GM12878 (cell line): ENCODE measurements at regions not wholly inside any gene's neighbourhood (a gene's known extent, or its start where the extent isn't known, plus 50 kb on each side); places are given as distances from the start of the nearest gene placed in this dataset.

Source experiments
- ATAC-seq: fragments of 200-7000 bp; cut with Tn5 transposase; 3 replicates; pipeline ENCODE4 v1.9.1; 2020; ENCODE audit warnings: mild to moderate bottlenecking, moderate library complexity
- BruUV-seq: library from RNA; stranded (reverse); fragments of 400-500 nt; replicated peaks from 2 replicates; lab custom pipeline; 2021; lab: Mats Ljungman, UMichigan
- CTCF ChIA-PET: fragments of 300-600 bp; sonication (Branson Sonifier 250); formaldehyde crosslinking; extraction: SDS; loops from one replicate; lab custom pipeline; 2021; ENCODE audit warnings: inconsistent platforms; lab: Yijun Ruan, JAX
- POLR2A ChIA-PET: fragments of 350-600 bp; formaldehyde crosslinking; extraction: SDS; loops from one replicate; lab custom pipeline; 2021; ENCODE audit warnings: inconsistent platforms; lab: Charles Lee
- RAD21 ChIA-PET: fragments of 300-600 bp; sonication (Branson Sonifier 250); formaldehyde crosslinking; loops from one replicate; lab custom pipeline; 2023; ENCODE audit warnings: antibody characterized with exemption; ENCODE audit not compliant: unreplicated experiment; lab: Charles Lee
- SMC1A ChIA-PET: fragments of 300-600 bp; sonication (Branson Sonifier 250); formaldehyde crosslinking; loops from one replicate; lab custom pipeline; 2023; ENCODE audit not compliant: unreplicated experiment, uncharacterized antibody; lab: Charles Lee
- DNase-seq: peaks from one replicate; pipeline ENCODE4 v3.0.0-alpha.2; 2011; ENCODE audit warnings: low read depth, low spot score
- FAIRE-seq: peaks from 3 replicates; lab custom pipeline; 2011; peaks lifted over from hg19 to GRCh38; lab: Jason Lieb, UNC
- H2AFZ ChIP-seq: 2 replicates; pipeline ENCODE4 v1.6.0; 2011; ENCODE audit warnings: low read depth, low read length, control low read depth; ENCODE audit not compliant: control insufficient read depth
- H3K27ac ChIP-seq: 2 replicates; pipeline ENCODE4 v1.5.1; 2011; ENCODE audit warnings: control low read depth; ENCODE audit not compliant: control insufficient read depth, insufficient read depth
- H3K27me3 ChIP-seq, 2 experiments: replicated peaks in 1 of 2; 2 replicates each; pipeline versions ENCODE4 v1.6.0 to v1.6.1; 2011; ENCODE audit warnings: low read length in 1 of 2; ENCODE audit not compliant: control insufficient read depth in 2 of 2, insufficient read depth in 2 of 2
- H3K36me3 ChIP-seq, 2 experiments: 2 replicates each; pipeline ENCODE4 v1.5.1; 2011; ENCODE audit warnings: low read length in 1 of 2; ENCODE audit not compliant: control insufficient read depth in 2 of 2, insufficient read depth in 2 of 2
- H3K4me1 ChIP-seq: 2 replicates; pipeline ENCODE4 v1.6.1; 2011; ENCODE audit warnings: mild to moderate bottlenecking, low read length, moderate library complexity, mixed read lengths; ENCODE audit not compliant: control insufficient read depth, insufficient read depth
- H3K4me2 ChIP-seq: 2 replicates; pipeline ENCODE4 v1.6.0; 2011; ENCODE audit warnings: control low read depth; ENCODE audit not compliant: control insufficient read depth, insufficient read depth
- H3K4me3 ChIP-seq: fragments of 200-600 bp; sonication (generic); 2 replicates; pipeline ENCODE4 v1.5.1; 2016
- H3K79me2 ChIP-seq: 2 replicates; pipeline ENCODE4 v1.6.0; 2011; ENCODE audit warnings: low read length; ENCODE audit not compliant: control insufficient read depth, insufficient read depth
- H3K9ac ChIP-seq: 2 replicates; pipeline ENCODE4 v1.8.0; 2011; ENCODE audit warnings: low read length, control low read depth, mixed read lengths; ENCODE audit not compliant: control insufficient read depth, insufficient read depth
- H3K9me3 ChIP-seq: replicated peaks from 3 replicates; pipeline ENCODE4 v1.5.1; 2011; ENCODE audit warnings: mild to moderate bottlenecking, low read length; ENCODE audit not compliant: control insufficient read depth, insufficient read depth
- H4K20me1 ChIP-seq: 2 replicates; pipeline ENCODE4 v1.6.0; 2011; ENCODE audit not compliant: control insufficient read depth, insufficient read depth
- ATF3 ChIP-seq: IDR thresholded peaks from 2 replicates; pipeline ENCODE4 v1.6.1; 2011; ENCODE audit warnings: low read depth, mild to moderate bottlenecking, low read length, moderate library complexity, borderline replicate concordance; ENCODE audit errors: extremely low read depth
- CTCF ChIP-seq, 3 experiments: IDR thresholded peaks in 2 of 3; conservative IDR thresholded peaks in 1 of 3; 2 replicates each; pipeline ENCODE4 v1.5.1; 2011; ENCODE audit warnings: low read depth in 3 of 3, low read length in 3 of 3, mild to moderate bottlenecking in 3 of 3, control low read depth in 2 of 3, moderate library complexity in 2 of 3, inconsistent platforms in 1 of 3, mixed read lengths in 1 of 3; ENCODE audit not compliant: control insufficient read depth in 2 of 3, insufficient read depth in 1 of 3; ENCODE audit errors: extremely low read depth in 1 of 3
- EED ChIP-seq: sonication (generic); IDR thresholded peaks from 2 replicates; pipeline ENCODE4 v1.6.1; 2016; ENCODE audit warnings: antibody characterized with exemption, low read depth
- FOXK2 ChIP-seq: fragments of 450-650 bp; IDR thresholded peaks from 2 replicates; pipeline ENCODE4 v1.6.1; 2017; ENCODE audit warnings: mild to moderate bottlenecking, moderate library complexity
- HDGF ChIP-seq: fragments of 450-650 bp; IDR thresholded peaks from 2 replicates; pipeline ENCODE4 v1.6.1; 2016; ENCODE audit warnings: antibody characterized with exemption
- IKZF1 ChIP-seq: fragments of 450-650 bp; conservative IDR thresholded peaks from 2 replicates; pipeline ENCODE4 v1.6.1; 2017; ENCODE audit warnings: antibody characterized with exemption, mild to moderate bottlenecking
- KLF5 ChIP-seq: fragments of 450-650 bp; IDR thresholded peaks from 2 replicates; pipeline ENCODE4 v1.6.1; 2014; ENCODE audit warnings: mild to moderate bottlenecking; ENCODE audit not compliant: partially characterized antibody
- MXI1 ChIP-seq: fragments of 150-350 bp; IDR thresholded peaks from 2 replicates; pipeline ENCODE4 v1.6.1; 2011; ENCODE audit warnings: low read depth, mild to moderate bottlenecking, inconsistent platforms, low read length, improper control_type of control experiment
- NFIC ChIP-seq: IDR thresholded peaks from 2 replicates; pipeline ENCODE4 v1.6.1; 2012; ENCODE audit warnings: low read depth, mild to moderate bottlenecking, inconsistent platforms, low read length, moderate library complexity
- NFYB ChIP-seq: IDR thresholded peaks from 2 replicates; pipeline ENCODE4 v1.6.1; 2011; ENCODE audit warnings: low read depth, mild to moderate bottlenecking, low read length, improper control_type of control experiment, moderate library complexity; ENCODE audit not compliant: insufficient read depth
- NKRF ChIP-seq: fragments of 450-650 bp; conservative IDR thresholded peaks from 2 replicates; pipeline ENCODE4 v1.6.1; 2017; ENCODE audit warnings: mild to moderate bottlenecking, moderate library complexity
- NR2C1 ChIP-seq: fragments of 450-650 bp; IDR thresholded peaks from 2 replicates; pipeline ENCODE4 v1.6.1; 2017; ENCODE audit warnings: antibody characterized with exemption, mild to moderate bottlenecking, moderate library complexity
- REST ChIP-seq: IDR thresholded peaks from 2 replicates; pipeline ENCODE4 v1.6.1; 2012; ENCODE audit warnings: mild to moderate bottlenecking, low read depth, low read length
- SRF ChIP-seq, 2 experiments: IDR thresholded peaks; 2 replicates each; pipeline ENCODE4 v1.6.1; 2011; ENCODE audit warnings: low read depth in 2 of 2, low read length in 2 of 2, mild to moderate bottlenecking in 1 of 2, moderate library complexity in 1 of 2
- STAT3 ChIP-seq: IDR thresholded peaks from 2 replicates; pipeline ENCODE4 v1.6.1; 2011; ENCODE audit warnings: low read depth, low read length, improper control_type of control experiment
- WGBS: methylation state at CpG from one replicate; pipeline ENCODE4 v1.1.6; 2016; ENCODE audit warnings: low lambda C conversion rate; ENCODE audit not compliant: insufficient replicate concordance, insufficient coverage; ENCODE audit errors: missing lambda C conversion rate; 5-methylcytosine and 5-hydroxymethylcytosine counted together
- in situ Hi-C: fragments of 300-500 bp; cut with MboI; formaldehyde crosslinking; loops from 9 replicates; pipeline ENCODE4 v1.14.3; 2018; ENCODE audit warnings: mixed read lengths
- intact Hi-C: fragments of 100-400 bp; cut with micrococcal nuclease; formaldehyde crosslinking; loops from one replicate; pipeline ENCODE4 v1.14.2; 2022; ENCODE audit not compliant: unreplicated experiment

- POLR2A ChIA-PET = no interaction called here
- no peak for ATAC-seq
- TF ChIP-seq FOXK2 = no peak
- no peak for TF ChIP-seq KLF5
- no peak for TF ChIP-seq SRF (IDR thresholded peaks at IDR 0.05; ENCODE audit: low read depth in 2 of 2, low read length in 2 of 2)
- no peak for TF ChIP-seq REST
- TF ChIP-seq NFYB = no peak
- TF ChIP-seq IKZF1 = no peak
- no peak for TF ChIP-seq HDGF
- TF ChIP-seq CTCF (IDR thresholded peaks at IDR 0.05 in 2 of 3, conservative IDR thresholded peaks at IDR 0.05 in 1 of 3; ENCODE audit: control insufficient read depth in 2 of 3, extremely low read depth in 1 of 3, insufficient read depth in 1 of 3, low read depth in 3 of 3, low read length in 3 of 3) = no peak
- TF ChIP-seq NFIC = no peak
- no peak for TF ChIP-seq ATF3
- TF ChIP-seq STAT3 = no peak
- no peak for TF ChIP-seq EED
- no peak for TF ChIP-seq NKRF
- TF ChIP-seq MXI1 = no peak
- TF ChIP-seq NR2C1 = no peak
These were observed 1184.7 kb upstream of the NXPH2 start for GRCh38 chr2:139964721-139965440.

More at GRCh38 chr2:139964721-139965440, 1184.7 kb upstream of the NXPH2 start:
- SMC1A ChIA-PET = no interaction called here
- CTCF ChIA-PET = no interaction called here
- Histone ChIP-seq H3K4me2 (no peak overlapping the region), H3K9me3 (no peaks in the 10 kb centered on the region), H3K27me3 (no peaks in the 10 kb centered on the region), H2AFZ (no peak overlapping the region), H3K4me1 (no peaks in the 10 kb centered on the region), H3K79me2 (no peaks in the 10 kb centered on the region), H3K36me3 (no peaks in the 10 kb centered on the region), H3K4me3 (no peak overlapping the region), H4K20me1 (no peaks in the 10 kb centered on the region), H3K27ac (no peak overlapping the region), H3K9ac (no peak overlapping the region)
- no TSS peak for BruUV-seq
- DNase-seq (no peak), FAIRE-seq (no peak)
- intact Hi-C loops = no loop called here
- RAD21 ChIA-PET = no interaction called here
- WGBS = 36% methylated on average over 3 of the region's 3 CpGs
- in situ Hi-C loops = no loop called here
